B cell (primary cell): ENCODE measurements at regions not wholly inside any gene's neighbourhood (a gene's known extent, or its start where the extent isn't known, plus 50 kb on each side); places are given as distances from the start of the nearest gene placed in this dataset.
"Not testable (repeated sequence)": the region's sequence is repeated elsewhere in the genome, so short reads cannot be mapped to it uniquely, and the experiment has no call there.

Experiments used
- CTCF ChIP-seq: fragments of 200-600 bp; IDR thresholded peaks from one replicate; pipeline ENCODE4 v1.8.0; 2022; ENCODE audit warnings: antibody characterized with exemption, mild to moderate bottlenecking
- EZH2 ChIP-seq: IDR thresholded peaks from 2 replicates; pipeline ENCODE4 v1.6.1; 2012; ENCODE audit warnings: borderline replicate concordance, low read depth, mild to moderate bottlenecking, moderate library complexity, low read length; ENCODE audit not compliant: insufficient read depth, poor library complexity, severe bottlenecking

GRCh38 chr6:119418084-119418483, 68.5 kb upstream of the MAN1A1 start:
- not testable (repeated sequence) for TF ChIP-seq CTCF, EZH2
